ENCODE measurements at regions not wholly inside any gene's neighbourhood (a gene's known extent, or its start where the extent isn't known, plus 50 kb on each side); places are given as distances from the start of the nearest gene placed in this dataset.

DNA sequence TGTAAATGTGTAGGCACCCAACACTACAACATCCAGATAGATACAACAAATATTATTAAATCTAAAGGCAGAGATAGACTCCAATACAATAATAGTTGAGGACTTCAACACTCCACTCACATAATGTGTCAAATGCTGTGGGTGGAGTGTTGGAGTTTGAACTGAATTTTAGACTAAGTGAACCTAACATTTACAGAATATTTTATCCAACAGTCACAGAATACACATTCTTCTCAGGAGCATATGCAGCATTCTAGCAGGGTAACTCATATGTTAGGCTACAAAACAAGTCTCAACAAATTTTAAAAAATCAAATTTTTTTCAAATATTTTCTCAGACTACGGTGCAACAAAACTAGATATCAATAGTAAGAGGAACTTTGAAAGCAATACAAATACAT lies 648.7 kb upstream of the CDH18 start:
- Histone ChIP-seq H3K36me3 (ENCODE audit: control insufficient read depth, insufficient read depth, low read length) (no peaks in the 10 kb centered on the region), H3K27me3 (ENCODE audit: control insufficient read depth, insufficient read depth, low read length) (no peaks in the 10 kb centered on the region), H3K4me3 (ENCODE audit: low read depth, low read length) (no peak overlapping the region)
- TF ChIP-seq, protein P1, sequence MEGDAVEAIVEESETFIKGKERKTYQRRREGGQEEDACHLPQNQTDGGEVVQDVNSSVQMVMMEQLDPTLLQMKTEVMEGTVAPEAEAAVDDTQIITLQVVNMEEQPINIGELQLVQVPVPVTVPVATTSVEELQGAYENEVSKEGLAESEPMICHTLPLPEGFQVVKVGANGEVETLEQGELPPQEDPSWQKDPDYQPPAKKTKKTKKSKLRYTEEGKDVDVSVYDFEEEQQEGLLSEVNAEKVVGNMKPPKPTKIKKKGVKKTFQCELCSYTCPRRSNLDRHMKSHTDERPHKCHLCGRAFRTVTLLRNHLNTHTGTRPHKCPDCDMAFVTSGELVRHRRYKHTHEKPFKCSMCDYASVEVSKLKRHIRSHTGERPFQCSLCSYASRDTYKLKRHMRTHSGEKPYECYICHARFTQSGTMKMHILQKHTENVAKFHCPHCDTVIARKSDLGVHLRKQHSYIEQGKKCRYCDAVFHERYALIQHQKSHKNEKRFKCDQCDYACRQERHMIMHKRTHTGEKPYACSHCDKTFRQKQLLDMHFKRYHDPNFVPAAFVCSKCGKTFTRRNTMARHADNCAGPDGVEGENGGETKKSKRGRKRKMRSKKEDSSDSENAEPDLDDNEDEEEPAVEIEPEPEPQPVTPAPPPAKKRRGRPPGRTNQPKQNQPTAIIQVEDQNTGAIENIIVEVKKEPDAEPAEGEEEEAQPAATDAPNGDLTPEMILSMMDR (IDR thresholded peaks at IDR 0.05; ENCODE audit: insufficient read depth, low read depth, low read length): no peak
- POLR2A ChIA-PET: no interaction called here
- no peak for DNase-seq (ENCODE audit: low read depth)
- CTCF ChIA-PET: no interaction called here

DNA sequence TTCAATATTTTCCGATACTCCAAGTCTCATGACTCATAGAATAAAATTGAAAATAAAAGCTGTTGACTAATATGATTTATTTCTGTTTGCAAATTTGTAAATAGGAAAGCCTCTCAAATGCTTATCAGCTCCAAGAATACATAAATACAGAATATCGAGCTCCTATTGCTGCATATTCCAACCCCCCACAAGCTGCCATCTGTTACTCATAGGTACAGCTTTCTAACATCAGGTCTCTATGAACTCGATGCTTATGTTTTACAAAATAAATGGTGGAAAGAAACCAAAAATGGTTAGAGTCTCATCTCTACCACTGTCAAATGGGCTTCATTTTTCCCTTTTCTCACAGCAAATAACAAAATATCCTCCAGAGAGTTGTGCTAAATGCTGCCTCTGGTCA lies 631.6 kb upstream of the CDH18 start:
- TF ChIP-seq, protein P1 (IDR thresholded peaks at IDR 0.05; ENCODE audit: insufficient read depth, low read depth, low read length): no peak
- POLR2A ChIA-PET: no interaction called here

DNA sequence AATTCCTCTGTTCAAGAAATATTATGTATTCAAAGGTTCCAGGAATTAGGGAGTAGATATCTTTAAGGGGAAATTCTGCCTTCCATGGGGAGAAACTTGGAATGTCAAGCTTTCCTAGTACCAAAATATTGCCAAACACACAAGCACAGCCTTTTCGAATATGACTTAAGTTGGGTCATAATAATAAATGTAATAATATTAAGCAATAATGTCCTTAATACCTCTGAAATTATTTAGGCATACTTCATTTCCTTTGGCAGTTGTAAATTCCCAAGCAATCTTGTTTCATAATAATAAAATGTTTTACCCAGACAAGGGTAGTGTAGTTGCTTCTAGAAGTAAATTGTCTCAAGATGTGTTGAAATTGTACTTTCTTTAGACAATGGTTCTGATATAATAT lies 630.3 kb upstream of the CDH18 start:
- H3K4me3 ChIP-seq (ENCODE audit: low read depth, low read length): no peak overlapping the region
- CTCF ChIA-PET: no interaction called here
- TF ChIP-seq, protein P1 (IDR thresholded peaks at IDR 0.05; ENCODE audit: insufficient read depth, low read depth, low read length): no peak
- H3K36me3 ChIP-seq (ENCODE audit: control insufficient read depth, insufficient read depth, low read length): no peaks in the 10 kb centered on the region
- POLR2A ChIA-PET: no interaction called here
- no peak for DNase-seq (ENCODE audit: low read depth)
- no peaks in the 10 kb centered on the region for H3K27me3 ChIP-seq (ENCODE audit: control insufficient read depth, insufficient read depth, low read length)

More for the DNA sequence above, 631.6 kb upstream of the CDH18 start:
- Histone ChIP-seq H3K27me3 (ENCODE audit: control insufficient read depth, insufficient read depth, low read length) (no peaks in the 10 kb centered on the region), H3K4me3 (ENCODE audit: low read depth, low read length) (no peak overlapping the region), H3K36me3 (ENCODE audit: control insufficient read depth, insufficient read depth, low read length) (no peaks in the 10 kb centered on the region)
- CTCF ChIA-PET: no interaction called here
- no peak for DNase-seq (ENCODE audit: low read depth)

DNA sequence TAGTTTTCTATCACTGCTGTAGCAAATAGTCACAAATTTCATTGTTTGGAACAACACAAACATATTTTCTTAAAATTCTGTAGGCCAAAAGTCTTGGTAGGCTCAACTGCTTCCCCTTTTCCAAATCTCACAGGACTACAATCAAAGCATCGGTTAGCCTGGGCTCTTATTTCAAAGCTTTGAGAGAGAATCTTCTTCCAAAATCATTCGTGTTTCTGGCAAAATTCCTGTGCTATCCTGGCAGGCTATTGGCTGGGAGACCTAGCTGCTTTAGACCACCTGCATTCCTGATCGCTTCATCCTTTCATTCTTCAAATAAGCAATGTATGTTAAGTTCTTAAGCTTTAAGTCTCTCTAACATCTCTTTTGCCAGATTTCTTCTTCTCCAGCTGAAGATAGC lies 629.8 kb upstream of the CDH18 start:
- no peaks in the 10 kb centered on the region for H3K27me3 ChIP-seq (ENCODE audit: control insufficient read depth, insufficient read depth, low read length)
- ChIA-PET POLR2A (no interaction called here), CTCF (no interaction called here)

DNA sequence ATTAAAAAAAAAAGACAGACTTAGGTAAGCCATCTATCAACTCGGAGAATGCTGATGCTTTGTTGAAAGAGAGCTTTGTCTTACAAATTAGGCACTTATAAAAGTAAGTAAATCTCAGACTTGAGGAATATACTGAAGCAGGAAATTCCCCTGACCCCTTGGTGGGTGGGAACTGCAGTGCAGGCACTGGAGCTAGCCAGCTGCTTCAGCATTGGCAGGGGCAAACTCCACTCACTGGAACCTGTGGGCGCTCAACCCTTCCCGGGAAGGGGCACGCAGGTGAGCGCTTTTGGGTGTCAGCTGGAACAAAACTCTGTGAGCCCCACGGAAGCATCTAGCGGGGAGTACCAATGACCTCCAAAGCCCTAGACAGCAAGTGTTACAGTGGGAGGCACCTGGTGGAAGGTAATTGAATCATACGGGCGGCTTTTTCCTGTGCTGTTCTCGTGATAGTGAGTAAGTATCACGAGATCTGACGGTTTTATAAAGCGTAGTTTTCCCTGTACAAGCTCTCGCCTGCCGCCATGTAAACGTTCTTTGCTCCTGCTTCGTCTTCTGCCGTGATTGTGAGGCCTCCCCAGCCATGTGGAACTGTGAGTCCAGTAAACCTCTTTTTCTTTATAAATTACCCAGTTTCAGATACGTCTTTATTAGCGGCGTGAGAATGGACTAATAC lies 628.0 kb upstream of the CDH18 start:
- TF ChIP-seq, protein P1 (IDR thresholded peaks at IDR 0.05; ENCODE audit: insufficient read depth, low read depth, low read length): no peak
- no peaks in the 10 kb centered on the region for H3K36me3 ChIP-seq (ENCODE audit: control insufficient read depth, insufficient read depth, low read length)
- no peaks in the 10 kb centered on the region for H3K27me3 ChIP-seq (ENCODE audit: control insufficient read depth, insufficient read depth, low read length)
- ChIA-PET CTCF (no interaction called here), POLR2A (no interaction called here)
- DNase-seq (ENCODE audit: low read depth): no peak
- no peak overlapping the region for H3K4me3 ChIP-seq (ENCODE audit: low read depth, low read length)

More for the DNA sequence above, 629.8 kb upstream of the CDH18 start:
- TF ChIP-seq, protein P1 (IDR thresholded peaks at IDR 0.05; ENCODE audit: insufficient read depth, low read depth, low read length): no peak
- no peak for DNase-seq (ENCODE audit: low read depth)
- H3K4me3 ChIP-seq (ENCODE audit: low read depth, low read length): no peak overlapping the region
- H3K36me3 ChIP-seq (ENCODE audit: control insufficient read depth, insufficient read depth, low read length): no peaks in the 10 kb centered on the region

Measured in BJ (cell line).